ENCODE measurements at regions not wholly inside any gene's neighbourhood (a gene's known extent, or its start where the extent isn't known, plus 50 kb on each side); places are given as distances from the start of the nearest gene placed in this dataset.

GRCh38 chr9:81822301-81822865 is 105.8 kb upstream of the SPATA31D4 start:
- Histone ChIP-seq H3K9me3 (no peaks in the 10 kb centered on the region), H3K4me1 (peaks cover 0 to 5% (median 0%) of the 10 kb centered on the region in 4 donors), H3K27me3 (no peaks in the 10 kb centered on the region), H3K27ac (no peak overlapping the region), H3K4me3 (no peak overlapping the region), H3K36me3 (no peaks in the 10 kb centered on the region)
- DNase-seq = no peak
- TF ChIP-seq CTCF (IDR thresholded peaks at IDR 0.05) = no peak
- no peak for TF ChIP-seq POLR2A (IDR thresholded peaks at IDR 0.05)

GRCh38 chr9:81822967-81823366 is 105.3 kb upstream of the SPATA31D4 start:
- Histone ChIP-seq H3K27me3 (no peaks in the 10 kb centered on the region), H3K4me1 (peaks cover 0 to 5% (median 0%) of the 10 kb centered on the region in 4 donors), H3K36me3 (no peaks in the 10 kb centered on the region), H3K9me3 (no peaks in the 10 kb centered on the region), H3K27ac (no peak overlapping the region), H3K4me3 (no peak overlapping the region)
- DNase-seq = no peak
- TF ChIP-seq POLR2A (IDR thresholded peaks at IDR 0.05) (no peak), CTCF (IDR thresholded peaks at IDR 0.05) (no peak)

GRCh38 chr9:81823672-81824554 is 104.3 kb upstream of the SPATA31D4 start:
- H3K36me3 ChIP-seq = no peaks in the 10 kb centered on the region
- H3K27me3 ChIP-seq = no peaks in the 10 kb centered on the region
- H3K4me3 ChIP-seq = no peak overlapping the region
- H3K4me1 ChIP-seq = peaks cover 0 to 5% (median 2%) of the 10 kb centered on the region in 4 donors
- no peak overlapping the region for H3K27ac ChIP-seq
- no peak for TF ChIP-seq CTCF (IDR thresholded peaks at IDR 0.05)
- no peak for TF ChIP-seq POLR2A (IDR thresholded peaks at IDR 0.05)
- DNase-seq = no peak
- no peaks in the 10 kb centered on the region for H3K9me3 ChIP-seq

GRCh38 chr9:81824802-81825730 is 103.2 kb upstream of the SPATA31D4 start:
- H3K27ac ChIP-seq = no peak overlapping the region
- H3K27me3 ChIP-seq = no peaks in the 10 kb centered on the region
- no peaks in the 10 kb centered on the region for H3K36me3 ChIP-seq
- no peak for TF ChIP-seq CTCF (IDR thresholded peaks at IDR 0.05)
- no peak overlapping the region for H3K4me3 ChIP-seq
- H3K9me3 ChIP-seq = no peaks in the 10 kb centered on the region
- peaks cover 0 to 5% (median 0%) of the 10 kb centered on the region in 4 donors for H3K4me1 ChIP-seq
- peak in 1 of 3 donors; percentile 21 for DNase-seq

GRCh38 chr9:81825846-81826516 is 102.2 kb upstream of the SPATA31D4 start:
- Histone ChIP-seq H3K27ac (peak overlapping the region in 2 of 4 donors; percentile 28 to 37), H3K4me3 (no peak overlapping the region), H3K36me3 (no peaks in the 10 kb centered on the region), H3K27me3 (no peaks in the 10 kb centered on the region), H3K4me1 (peaks cover 0 to 5% (median 0%) of the 10 kb centered on the region in 4 donors), H3K9me3 (no peaks in the 10 kb centered on the region)
- no peak for TF ChIP-seq POLR2A (IDR thresholded peaks at IDR 0.05)
- no peak for TF ChIP-seq CTCF (IDR thresholded peaks at IDR 0.05)
- peak in 1 of 3 donors; percentile 24 for DNase-seq

All from Peyer's patch (tissue), 4 donors.